RKO (cell line): ENCODE measurements at regions not wholly inside any gene's neighbourhood (a gene's known extent, or its start where the extent isn't known, plus 50 kb on each side); places are given as distances from the start of the nearest gene placed in this dataset.

ENCODE experiments used
- DNase-seq: peaks from one replicate; pipeline ENCODE4 v3.0.0-alpha.2; 2016; ENCODE audit warnings: low spot score

GRCh38 chr5:153122403-153122802, 368.1 kb upstream of the GRIA1 start:
- no peak for DNase-seq

- DNase-seq, result no peak
These were observed 360.2 kb upstream of the GRIA1 start for GRCh38 chr5:153130296-153130695.

GRCh38 chr5:153135411-153135810, 355.1 kb upstream of the GRIA1 start:
- peak; percentile 48 for DNase-seq

DNA sequence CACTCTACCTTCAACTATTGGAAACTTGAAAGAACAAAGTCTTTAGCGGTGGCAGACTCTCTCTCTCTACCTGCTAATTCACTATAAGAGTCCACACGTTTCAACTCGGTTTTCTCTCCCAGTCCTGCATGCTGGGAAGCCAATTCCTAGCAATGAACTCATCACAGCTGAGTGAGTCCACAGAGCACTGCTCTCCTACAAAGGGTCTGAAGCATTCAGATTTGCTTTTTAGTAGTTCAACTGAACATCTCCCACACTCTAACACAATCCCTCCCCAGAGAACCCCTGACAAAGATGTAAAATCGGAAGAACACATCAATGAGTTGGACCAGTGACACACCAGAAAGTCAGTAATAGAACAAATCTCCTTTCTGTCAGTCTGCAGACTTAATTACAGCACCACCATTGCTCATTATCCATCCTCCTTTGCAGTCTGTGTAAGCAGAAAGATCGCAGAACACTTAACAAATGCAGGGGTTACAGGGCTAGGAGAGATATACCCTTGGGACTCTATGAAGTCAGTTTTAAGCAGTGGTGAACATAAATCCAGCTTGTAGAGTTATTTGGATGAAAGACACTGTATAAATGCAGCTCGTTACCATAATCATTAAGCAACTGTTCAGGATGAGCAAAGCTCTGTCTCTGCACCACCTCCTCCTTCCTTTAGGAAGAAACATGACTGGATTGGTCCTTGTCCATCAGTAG, 353.4 kb upstream of the GRIA1 start:
- DNase-seq, result no peak

GRCh38 chr5:153147891-153148623, 342.4 kb upstream of the GRIA1 start:
- DNase-seq, result peak; percentile 81

GRCh38 chr5:153148624-153148976, 341.9 kb upstream of the GRIA1 start:
- DNase-seq, result no peak

DNA sequence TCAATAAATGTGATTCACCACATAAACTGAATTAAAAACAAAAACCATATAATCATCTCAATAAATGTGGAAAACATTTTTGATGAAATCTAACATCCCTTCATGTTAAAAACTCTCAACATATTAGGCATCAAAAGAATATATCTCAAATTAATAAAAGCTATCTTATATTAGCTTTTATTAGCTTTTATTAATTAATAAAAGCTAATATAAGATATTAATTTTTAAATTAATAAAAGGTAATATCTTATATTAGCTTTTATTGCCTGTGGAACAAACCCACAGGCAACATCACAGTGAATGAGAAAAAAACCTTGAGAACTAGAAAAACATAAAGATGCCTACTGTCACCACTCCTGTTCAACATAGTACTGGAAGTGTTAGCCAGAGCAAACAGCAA, 338.9 kb upstream of the GRIA1 start:
- no peak for DNase-seq

DNA sequence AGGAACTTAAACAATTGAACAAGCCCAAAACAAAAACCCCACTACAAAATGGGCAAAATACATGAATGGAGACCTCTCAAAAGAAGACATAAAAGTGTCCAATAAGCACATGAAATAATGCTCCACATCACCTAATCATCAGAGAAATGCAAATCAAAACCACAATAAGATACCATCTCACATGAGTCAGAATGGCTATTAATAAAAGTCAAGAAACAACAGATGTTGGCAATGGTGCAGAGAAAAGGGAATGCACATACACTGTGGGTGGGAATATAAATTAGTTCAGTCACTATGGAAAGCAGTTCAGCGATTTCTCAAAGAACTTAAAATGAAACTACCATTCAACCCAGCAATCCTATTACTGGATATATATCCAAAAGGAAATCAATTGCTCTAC, 337.4 kb upstream of the GRIA1 start:
- no peak for DNase-seq

GRCh38 chr5:153157156-153157555, 333.3 kb upstream of the GRIA1 start:
- DNase-seq, result no peak

DNA sequence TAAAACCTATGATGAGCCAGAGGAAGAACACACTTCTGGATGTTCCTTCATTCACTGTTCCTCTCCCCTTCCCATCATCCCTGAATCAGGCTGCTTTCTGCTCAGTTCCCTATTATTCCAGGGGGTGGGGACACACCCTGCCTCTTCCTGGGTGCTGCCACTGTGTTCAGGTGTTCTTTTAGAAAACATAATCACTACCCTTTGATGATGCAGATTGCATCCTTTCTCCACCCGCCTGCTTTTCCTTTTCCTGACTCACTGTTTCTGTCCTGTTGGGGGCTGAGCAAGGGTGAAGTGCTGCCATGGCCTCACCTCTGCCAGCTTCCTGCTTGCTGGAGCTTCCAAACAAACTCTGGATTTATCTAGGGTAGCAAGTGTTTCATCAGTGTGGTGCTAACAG, 331.9 kb upstream of the GRIA1 start:
- DNase-seq, result no peak

DNA sequence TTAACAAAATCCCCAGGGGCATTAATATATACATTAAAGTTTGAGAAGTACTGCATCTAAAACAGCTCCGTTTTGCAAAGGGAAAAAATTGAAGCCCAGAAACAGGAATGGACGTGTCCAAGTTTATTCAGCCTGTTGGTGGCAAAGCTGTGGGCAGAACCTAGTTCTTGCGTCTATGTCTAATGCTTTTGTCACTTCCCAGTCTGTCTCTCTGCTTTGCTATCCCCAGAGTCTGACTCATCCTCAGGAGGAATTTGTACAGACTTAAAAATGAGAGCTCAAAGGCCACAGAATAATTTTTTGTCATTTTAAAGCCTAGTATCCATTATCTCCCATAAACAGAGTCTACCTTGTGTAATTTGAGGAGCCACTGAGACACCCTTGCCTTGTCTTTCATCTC, 330.9 kb upstream of the GRIA1 start:
- peak; percentile 34 for DNase-seq

- no peak for DNase-seq
These were observed 322.2 kb upstream of the GRIA1 start for GRCh38 chr5:153168241-153168640.

GRCh38 chr5:153187503-153187902, 303.0 kb upstream of the GRIA1 start:
- no peak for DNase-seq

DNA sequence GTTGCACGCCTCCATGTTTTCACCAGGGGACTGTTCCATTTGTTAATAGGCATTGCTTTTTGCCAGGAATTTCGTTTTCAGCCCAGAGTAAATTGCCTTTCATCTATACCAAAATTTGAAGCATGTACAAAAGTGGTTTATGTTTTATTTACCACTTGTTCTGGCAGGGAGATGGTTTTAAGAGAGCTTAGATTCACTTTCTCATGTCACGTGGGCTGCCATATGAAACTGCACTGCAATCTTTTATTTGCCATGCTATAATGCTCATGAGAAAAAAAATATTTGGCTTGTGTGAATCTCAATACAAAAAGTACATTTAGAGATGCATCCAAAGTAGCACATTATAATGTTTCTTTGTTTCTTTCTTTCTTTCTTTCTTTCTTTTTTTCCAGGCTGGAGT, 284.1 kb upstream of the GRIA1 start:
- DNase-seq, result no peak

GRCh38 chr5:153209016-153209415, 281.5 kb upstream of the GRIA1 start:
- DNase-seq, result no peak

GRCh38 chr5:153209687-153210086, 280.8 kb upstream of the GRIA1 start:
- no peak for DNase-seq

DNA sequence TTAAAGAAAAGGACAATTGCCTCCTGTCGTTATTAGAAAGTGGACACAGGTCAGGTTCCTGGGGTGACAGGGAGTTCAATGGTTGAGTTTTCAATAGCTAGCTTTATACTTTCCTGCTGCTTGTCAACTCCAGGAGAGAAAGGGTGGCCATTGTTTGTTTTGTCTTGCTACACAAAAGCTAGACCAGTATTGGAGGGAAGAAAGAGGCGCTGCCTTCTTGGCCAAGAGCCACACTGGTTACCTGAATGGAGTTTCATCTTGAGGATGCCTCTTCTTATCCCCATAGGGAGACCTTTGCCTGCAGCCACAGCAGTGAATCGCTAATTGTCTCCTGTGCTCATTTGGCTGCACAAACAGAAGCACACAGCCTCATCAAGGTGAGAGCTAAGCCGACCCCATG, 279.4 kb upstream of the GRIA1 start:
- no peak for DNase-seq

- no peak for DNase-seq
These were observed 278.0 kb upstream of the GRIA1 start for GRCh38 chr5:153212471-153212870.

DNA sequence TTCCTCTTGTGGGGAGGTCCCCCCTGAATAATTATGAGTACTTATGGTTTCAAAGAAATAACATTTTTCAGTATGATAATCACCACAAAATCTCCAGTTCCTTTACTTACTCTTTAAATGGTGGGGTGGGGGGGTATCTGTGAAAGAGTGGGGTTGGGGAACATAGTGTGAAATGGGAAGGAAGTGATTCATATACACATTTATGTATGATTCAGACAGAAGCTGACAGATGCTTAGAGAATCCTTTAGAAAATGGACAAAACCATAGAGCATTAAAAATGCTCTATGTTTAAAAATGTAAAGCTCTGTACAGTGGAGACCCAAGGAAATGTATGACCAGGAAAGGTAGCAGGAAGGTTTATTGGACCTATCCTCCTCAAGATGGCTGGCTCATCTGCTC, 267.5 kb upstream of the GRIA1 start:
- DNase-seq, result peak; percentile 20

- no peak for DNase-seq
These were observed 267.1 kb upstream of the GRIA1 start for GRCh38 chr5:153223376-153223775.

DNA sequence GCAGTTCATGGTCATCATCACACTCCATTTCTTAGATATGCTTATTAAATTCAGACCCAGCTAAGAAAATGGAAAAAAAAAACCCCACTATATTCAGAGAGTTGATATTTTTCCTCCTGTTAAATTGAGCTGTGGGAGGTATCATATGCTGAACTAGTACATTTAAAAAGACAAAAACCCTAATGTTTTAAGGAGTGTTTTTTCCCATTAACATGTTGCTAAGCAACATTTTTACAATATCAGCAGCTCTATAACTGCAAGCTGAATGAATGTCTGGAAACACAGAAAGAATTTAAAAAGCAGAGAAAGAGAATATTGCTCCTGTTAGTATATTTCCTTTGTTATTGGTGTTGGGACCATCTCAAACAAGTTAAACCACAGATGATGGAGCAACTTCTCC, 265.8 kb upstream of the GRIA1 start:
- DNase-seq, result no peak

GRCh38 chr5:153233933-153234332, 256.5 kb upstream of the GRIA1 start:
- no peak for DNase-seq

- no peak for DNase-seq
These were observed 254.2 kb upstream of the GRIA1 start for GRCh38 chr5:153236319-153236718.
